K562 (cell line): ENCODE measurements at regions not wholly inside any gene's neighbourhood (a gene's known extent, or its start where the extent isn't known, plus 50 kb on each side); places are given as distances from the start of the nearest gene placed in this dataset.

Source experiments
- ATAC-seq: fragments of 200-7000 bp; cut with Tn5 transposase; 3 replicates; pipeline ENCODE4 v1.9.1; 2020; ENCODE audit warnings: moderate library complexity
- BruUV-seq: library from RNA; stranded (reverse); fragments of 400-500 nt; replicated peaks from 2 replicates; lab custom pipeline; 2021; lab: Mats Ljungman, UMichigan
- CTCF ChIA-PET: fragments of 300-600 bp; formaldehyde crosslinking; extraction: SDS; loops from one replicate; lab custom pipeline; 2021; ENCODE audit warnings: low intra/inter-chr PET ratio; lab: Yijun Ruan, JAX
- POLR2A ChIA-PET: fragments of 300-600, 350-650 bp; sonication (Branson Sonifier 250); formaldehyde crosslinking; extraction: SDS; loops from one replicate; lab custom pipeline; 2021; ENCODE audit warnings: antibody characterized with exemption, inconsistent platforms; lab: Yijun Ruan, JAX
- DNase-seq, 4 experiments: peaks; one replicate each; pipeline versions ENCODE4 v3.0.0 to v3.0.0-alpha.2; 2011 to 2018; ENCODE audit warnings: low spot score in 3 of 4, mixed read lengths in 3 of 4; ENCODE audit errors: extremely low read depth in 1 of 4
- FAIRE-seq: peaks from 2 replicates; lab custom pipeline; 2011; peaks lifted over from hg19 to GRCh38; lab: Jason Lieb, UNC
- H2AFZ ChIP-seq: 2 replicates; pipeline ENCODE4 v1.6.0; 2011; ENCODE audit warnings: low read depth, low read length, control low read depth, inconsistent platforms
- H3K27ac ChIP-seq: fragments of 200-600 bp; 3 replicates; pipeline ENCODE4 v1.8.0; 2011; ENCODE audit warnings: low read depth, mild to moderate bottlenecking, control low read depth, inconsistent platforms, low read length, moderate library complexity, mixed read lengths; ENCODE audit errors: extremely low read depth
- H3K27me3 ChIP-seq, 2 experiments: fragments of 300-600 bp in 1 of 2; 2 replicates in 1 of 2; 3 replicates in 1 of 2; pipeline versions ENCODE4 v1.6.0 to v1.8.0; 2011; ENCODE audit warnings: inconsistent platforms in 2 of 2, low read length in 2 of 2, mild to moderate bottlenecking in 1 of 2, mixed read lengths in 1 of 2, moderate library complexity in 1 of 2; ENCODE audit not compliant: control insufficient read depth in 2 of 2, insufficient read depth in 2 of 2
- H3K36me3 ChIP-seq: fragments of 300-600 bp; 3 replicates; pipeline ENCODE4 v1.8.0; 2011; ENCODE audit warnings: mild to moderate bottlenecking, low read length, inconsistent platforms; ENCODE audit not compliant: control insufficient read depth, insufficient read depth
- H3K4me1 ChIP-seq, 2 experiments: fragments of 200-600 bp in 1 of 2; replicated peaks in 1 of 2; 2 replicates in 1 of 2; 3 replicates in 1 of 2; pipeline versions ENCODE4 v1.5.1 to v1.8.0; 2011; ENCODE audit warnings: inconsistent platforms in 2 of 2, low read length in 2 of 2, mild to moderate bottlenecking in 1 of 2, mixed read lengths in 1 of 2, moderate library complexity in 1 of 2; ENCODE audit not compliant: control insufficient read depth in 2 of 2, insufficient read depth in 2 of 2
- H3K4me2 ChIP-seq: 2 replicates; pipeline ENCODE4 v1.6.1; 2011; ENCODE audit warnings: low read length, control low read depth, inconsistent platforms, mixed read lengths; ENCODE audit not compliant: insufficient read depth
- H3K4me3 ChIP-seq: fragments of 200-600 bp; sonication (generic), shearing (Covaris generic); 2 replicates; pipeline ENCODE4 v1.5.1; 2016; ENCODE audit warnings: control low read depth, inconsistent platforms
- H3K79me2 ChIP-seq: fragments of 200-600 bp; 3 replicates; pipeline ENCODE4 v1.8.0; 2011; ENCODE audit warnings: low read length, inconsistent platforms; ENCODE audit not compliant: control insufficient read depth, insufficient read depth
- H3K9ac ChIP-seq, 2 experiments: 2 replicates each; pipeline versions ENCODE4 v1.6.0 to v1.6.1; 2011; ENCODE audit warnings: low read depth in 2 of 2, low read length in 2 of 2, control low read depth in 1 of 2, inconsistent platforms in 1 of 2, mild to moderate bottlenecking in 1 of 2, mixed read lengths in 1 of 2; ENCODE audit not compliant: insufficient read depth in 1 of 2
- H3K9me1 ChIP-seq: one replicate; pipeline ENCODE4 v1.6.0; 2011; ENCODE audit warnings: inconsistent platforms, mild to moderate bottlenecking, low read length, moderate library complexity; ENCODE audit not compliant: control insufficient read depth, insufficient read depth
- H3K9me3 ChIP-seq: replicated peaks from 2 replicates; pipeline ENCODE4 v1.5.1; 2011; ENCODE audit warnings: low read depth, low read length, inconsistent platforms; ENCODE audit not compliant: control insufficient read depth, insufficient read depth
- H4K20me1 ChIP-seq: replicated peaks from 2 replicates; pipeline ENCODE4 v1.6.1; 2011; ENCODE audit warnings: low read length, inconsistent platforms, mixed read lengths; ENCODE audit not compliant: control insufficient read depth, insufficient read depth
- CBFB ChIP-seq: sonication (generic); formaldehyde crosslinking; IDR thresholded peaks from 2 replicates; pipeline ENCODE4 v1.4.0; 2020; ENCODE audit warnings: mild to moderate bottlenecking, missing genetic modification reagents
- HMBOX1 ChIP-seq: sonication (generic); IDR thresholded peaks from 2 replicates; pipeline ENCODE4 v1.6.1; 2016
- MCM3 ChIP-seq: fragments of 450-650 bp; IDR thresholded peaks from 2 replicates; pipeline ENCODE4 v1.6.1; 2016
- POLR2H ChIP-seq: IDR thresholded peaks from 2 replicates; pipeline ENCODE4 v1.6.1; 2016; ENCODE audit warnings: missing genetic modification characterization, low read depth, mild to moderate bottlenecking, control low read depth, missing compliant biosample characterization, moderate library complexity
- THAP12 ChIP-seq: fragments of 250-450 bp; sonication (Bioruptor Pico); IDR thresholded peaks from 2 replicates; pipeline ENCODE4 v1.9.0; 2021; ENCODE audit warnings: mild to moderate bottlenecking, inconsistent platforms
- ZBTB12 ChIP-seq: fragments of 250-450 bp; sonication (Bioruptor Pico); IDR thresholded peaks from 2 replicates; pipeline ENCODE4 v1.4.0; 2020
- ZNF146 ChIP-seq: IDR thresholded peaks from one replicate; pipeline ENCODE4 v1.6.1; 2018; ENCODE audit warnings: missing compliant biosample characterization; ENCODE audit not compliant: unreplicated experiment
- ZNF280A ChIP-seq: fragments of 450-650 bp; IDR thresholded peaks from 2 replicates; pipeline ENCODE4 v1.6.1; 2018; ENCODE audit warnings: mild to moderate bottlenecking, low read depth; ENCODE audit not compliant: partially characterized antibody
- ZNF444 ChIP-seq: fragments of 250-450 bp; sonication (Bioruptor Pico); IDR thresholded peaks from 2 replicates; pipeline ENCODE4 v1.4.0; 2020; ENCODE audit warnings: mild to moderate bottlenecking, moderate library complexity
- ZNF551 ChIP-seq: fragments of 250-450 bp; sonication (Bioruptor Pico); IDR thresholded peaks from 2 replicates; pipeline ENCODE4 v1.5.0; 2021; ENCODE audit warnings: mild to moderate bottlenecking, moderate library complexity
- ZNF717 ChIP-seq: fragments of 250-450 bp; sonication (Bioruptor Pico); IDR thresholded peaks from 2 replicates; pipeline ENCODE4 v1.5.0; 2021
- ZZZ3 ChIP-seq: fragments of 450-650 bp; IDR thresholded peaks from 2 replicates; pipeline ENCODE4 v1.6.1; 2016; ENCODE audit warnings: antibody characterized with exemption, mild to moderate bottlenecking, moderate library complexity
- WGBS: fragments of 100-300 bp; shearing (Covaris generic); methylation state at CpG from one replicate; pipeline ENCODE4 v1.1.6; 2016; ENCODE audit warnings: low coverage, mixed read lengths; ENCODE audit not compliant: insufficient coverage; ENCODE audit errors: missing lambda C conversion rate; 5-methylcytosine and 5-hydroxymethylcytosine counted together
- in situ Hi-C: fragments of 300-500 bp; cut with MboI; formaldehyde crosslinking; loops from 4 replicates; pipeline ENCODE4 v1.15.0; 2018; ENCODE audit warnings: inconsistent platforms, mixed read lengths
- intact Hi-C: fragments of 100-400 bp; cut with micrococcal nuclease; formaldehyde crosslinking; loops from 2 replicates; pipeline ENCODE4 v1.14.2; 2022

- Histone ChIP-seq H3K27ac (no peak overlapping the region), H3K9ac (no peak overlapping the region), H3K4me2 (no peak overlapping the region), H3K27me3 (no peaks in the 10 kb centered on the region), H3K4me1 (no peaks in the 10 kb centered on the region), H3K4me3 (no peak overlapping the region), H2AFZ (no peak overlapping the region), H3K36me3 (no peaks in the 10 kb centered on the region), H3K9me1 (no peaks in the 10 kb centered on the region), H3K79me2 (no peaks in the 10 kb centered on the region), H3K9me3 (peaks cover 2% of the 10 kb centered on the region; the same call in 1 of the 2 replicates), H4K20me1 (no peaks in the 10 kb centered on the region)
- CTCF ChIA-PET: no interaction called here
- BruUV-seq: no TSS peak
- FAIRE-seq (no peak), ATAC-seq (no peak), DNase-seq (no peak)
- in situ Hi-C loops: no loop called here
- TF ChIP-seq ZZZ3: no peak
- no peak for TF ChIP-seq ZBTB12 (CRISPR knock-in tag)
- TF ChIP-seq POLR2H (tag): no peak
- TF ChIP-seq CBFB: no peak
- TF ChIP-seq ZNF551 (CRISPR knock-in tag): no peak
- WGBS: 0% methylated on average over 3 of the region's 3 CpGs
- intact Hi-C loops: no loop called here
- POLR2A ChIA-PET: no interaction called here
Observed at GRCh38 chr18:29661924-29662323, 1380.6 kb downstream of the DSC3 start.

- H3K27ac ChIP-seq: no peak overlapping the region
- in situ Hi-C loops (no loop called here), intact Hi-C loops (no loop called here)
- DNase-seq (no peak), ATAC-seq (no peak), FAIRE-seq (no peak)
- no peaks in the 10 kb centered on the region for H4K20me1 ChIP-seq
- H3K27me3 ChIP-seq: no peaks in the 10 kb centered on the region
- H3K79me2 ChIP-seq: no peaks in the 10 kb centered on the region
- no peaks in the 10 kb centered on the region for H3K4me1 ChIP-seq
- no peak overlapping the region for H3K9ac ChIP-seq
- H2AFZ ChIP-seq: no peak overlapping the region
- peaks cover 2% of the 10 kb centered on the region; the same call in 1 of the 2 replicates for H3K9me3 ChIP-seq
- no peak overlapping the region for H3K4me3 ChIP-seq
- CTCF ChIA-PET: no interaction called here
- BruUV-seq: no TSS peak
- H3K36me3 ChIP-seq: no peaks in the 10 kb centered on the region
- no peaks in the 10 kb centered on the region for H3K9me1 ChIP-seq
- POLR2A ChIA-PET: no interaction called here
- 11% methylated on average over 1 of the region's 1 CpG for WGBS
- H3K4me2 ChIP-seq: no peak overlapping the region
- TF ChIP-seq THAP12 (CRISPR knock-in tag): no peak
- no peak for TF ChIP-seq ZNF717 (CRISPR knock-in tag)
- no peak for TF ChIP-seq ZNF146
- TF ChIP-seq MCM3: no peak
- TF ChIP-seq ZNF444: no peak
- TF ChIP-seq HMBOX1: no peak
- no peak for TF ChIP-seq ZNF280A
Observed at GRCh38 chr18:29660777-29661176, 1381.8 kb downstream of the DSC3 start.
